ENCODE measurements at regions not wholly inside any gene's neighbourhood (a gene's known extent, or its start where the extent isn't known, plus 50 kb on each side); places are given as distances from the start of the nearest gene placed in this dataset.
"Not testable (repeated sequence)": the region's sequence is repeated elsewhere in the genome, so short reads cannot be mapped to it uniquely, and the experiment has no call there.

GRCh38 chr17:83164490-83164889 is 85.1 kb downstream of the METRNL start:
- Histone ChIP-seq H3K36me3 (ENCODE audit: insufficient read depth, low read length) (no peaks in the 10 kb centered on the region), H3K79me2 (ENCODE audit: insufficient read depth, low read length) (no peaks in the 10 kb centered on the region), H3K9ac (ENCODE audit: low read length) (no peak overlapping the region), H2AFZ (ENCODE audit: low read length) (no peak overlapping the region), H3K4me1 (ENCODE audit: insufficient read depth, low read length, severe bottlenecking) (no peaks in the 10 kb centered on the region), H3K4me2 (ENCODE audit: low read length) (no peak overlapping the region), H3K9me2 (ENCODE audit: low read depth, low read length) (no peaks in the 10 kb centered on the region), H3K9me3 (ENCODE audit: low read length) (no peaks in the 10 kb centered on the region), H3F3A (ENCODE audit: insufficient read depth, low read length) (no peaks in the 10 kb centered on the region), H4K20me1 (ENCODE audit: insufficient read depth, low read length) (no peaks in the 10 kb centered on the region), H3K4me3 (ENCODE audit: low read depth, low read length, poor library complexity, severe bottlenecking) (no peak overlapping the region), H3K27me3 (ENCODE audit: insufficient read depth, low read length) (peaks cover 3% of the 10 kb centered on the region; the same call in 1 of the 2 replicates), H3K27ac (ENCODE audit: low read depth, low read length, poor library complexity, severe bottlenecking) (no peak overlapping the region)
- TF ChIP-seq EZH2 (IDR thresholded peaks at IDR 0.05; ENCODE audit: borderline replicate concordance, low read length) (no peak), CTCF (IDR thresholded peaks at IDR 0.05; ENCODE audit: low read length) (no peak)

- no peak for TF ChIP-seq CTCF (IDR thresholded peaks at IDR 0.05; ENCODE audit: low read length)
- no peak for TF ChIP-seq EZH2 (IDR thresholded peaks at IDR 0.05; ENCODE audit: borderline replicate concordance, low read length)
- Histone ChIP-seq H3K4me2 (ENCODE audit: low read length) (no peak overlapping the region), H3K4me1 (ENCODE audit: insufficient read depth, low read length, severe bottlenecking) (no peaks in the 10 kb centered on the region), H3K27ac (ENCODE audit: low read depth, low read length, poor library complexity, severe bottlenecking) (no peak overlapping the region), H3K36me3 (ENCODE audit: insufficient read depth, low read length) (no peaks in the 10 kb centered on the region; the same call in 1 of the 2 replicates), H2AFZ (ENCODE audit: low read length) (no peak overlapping the region), H3K9me2 (ENCODE audit: low read depth, low read length) (no peaks in the 10 kb centered on the region), H3K9me3 (ENCODE audit: low read length) (no peaks in the 10 kb centered on the region), H3K9ac (ENCODE audit: low read length) (no peak overlapping the region), H4K20me1 (ENCODE audit: insufficient read depth, low read length) (no peaks in the 10 kb centered on the region), H3F3A (ENCODE audit: insufficient read depth, low read length) (no peaks in the 10 kb centered on the region), H3K79me2 (ENCODE audit: insufficient read depth, low read length) (no peaks in the 10 kb centered on the region), H3K4me3 (ENCODE audit: low read depth, low read length, poor library complexity, severe bottlenecking) (no peak overlapping the region), H3K27me3 (ENCODE audit: insufficient read depth, low read length) (no peaks in the 10 kb centered on the region; the same call in 1 of the 2 replicates)
These were observed 91.3 kb downstream of the METRNL start for GRCh38 chr17:83170571-83171260.

GRCh38 chr17:83171661-83172060 is 92.3 kb downstream of the METRNL start:
- Histone ChIP-seq H3K4me3 (ENCODE audit: low read depth, low read length, poor library complexity, severe bottlenecking) (no peak overlapping the region), H4K20me1 (ENCODE audit: insufficient read depth, low read length) (no peaks in the 10 kb centered on the region), H3K79me2 (ENCODE audit: insufficient read depth, low read length) (no peaks in the 10 kb centered on the region), H3K9ac (ENCODE audit: low read length) (no peak overlapping the region), H3K9me3 (ENCODE audit: low read length) (no peaks in the 10 kb centered on the region), H3K4me2 (ENCODE audit: low read length) (no peak overlapping the region), H3F3A (ENCODE audit: insufficient read depth, low read length) (no peaks in the 10 kb centered on the region), H3K27me3 (ENCODE audit: insufficient read depth, low read length) (no peaks in the 10 kb centered on the region; the same call in 1 of the 2 replicates), H3K27ac (ENCODE audit: low read depth, low read length, poor library complexity, severe bottlenecking) (no peak overlapping the region), H2AFZ (ENCODE audit: low read length) (no peak overlapping the region), H3K36me3 (ENCODE audit: insufficient read depth, low read length) (no peaks in the 10 kb centered on the region; the same call in 1 of the 2 replicates), H3K9me2 (ENCODE audit: low read depth, low read length) (no peaks in the 10 kb centered on the region), H3K4me1 (ENCODE audit: insufficient read depth, low read length, severe bottlenecking) (no peaks in the 10 kb centered on the region)
- TF ChIP-seq EZH2 (IDR thresholded peaks at IDR 0.05; ENCODE audit: borderline replicate concordance, low read length): no peak
- no peak for TF ChIP-seq CTCF (IDR thresholded peaks at IDR 0.05; ENCODE audit: low read length)

DNA sequence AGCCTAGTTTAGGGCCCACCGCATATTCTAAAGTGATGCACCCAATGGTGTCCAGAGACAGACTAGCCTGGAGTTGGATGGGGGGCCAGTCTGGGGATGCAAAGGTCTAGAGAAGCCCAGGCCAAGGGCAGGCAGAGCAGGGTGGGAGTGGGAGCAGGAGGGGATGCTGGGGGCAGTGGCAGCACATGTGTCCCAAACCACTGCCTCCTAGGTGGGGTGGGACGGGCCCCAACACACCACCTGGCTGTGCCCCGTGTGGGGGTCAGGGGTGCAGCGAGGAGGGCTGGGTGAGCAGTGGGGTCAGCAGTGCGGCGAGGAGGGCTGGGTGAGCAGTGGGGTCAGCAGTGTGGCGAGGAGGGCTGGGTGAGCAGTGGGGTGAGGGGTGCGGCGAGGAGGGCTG is 92.7 kb downstream of the METRNL start:
- H3K4me3 ChIP-seq (ENCODE audit: low read depth, low read length, poor library complexity, severe bottlenecking); H3K4me2 ChIP-seq (ENCODE audit: low read length); H3K9ac ChIP-seq (ENCODE audit: low read length); H2AFZ ChIP-seq (ENCODE audit: low read length); H3K27me3 ChIP-seq (ENCODE audit: insufficient read depth, low read length); H3K27ac ChIP-seq (ENCODE audit: low read depth, low read length, poor library complexity, severe bottlenecking); H3K36me3 ChIP-seq (ENCODE audit: insufficient read depth, low read length); H3K9me3 ChIP-seq (ENCODE audit: low read length); H3K9me2 ChIP-seq (ENCODE audit: low read depth, low read length); H3F3A ChIP-seq (ENCODE audit: insufficient read depth, low read length); H4K20me1 ChIP-seq (ENCODE audit: insufficient read depth, low read length); H3K4me1 ChIP-seq (ENCODE audit: insufficient read depth, low read length, severe bottlenecking); H3K79me2 ChIP-seq (ENCODE audit: insufficient read depth, low read length): not testable (repeated sequence)

GRCh38 chr17:83172646-83173045 is 93.2 kb downstream of the METRNL start:
- H3K27ac ChIP-seq (ENCODE audit: low read depth, low read length, poor library complexity, severe bottlenecking); H3K4me3 ChIP-seq (ENCODE audit: low read depth, low read length, poor library complexity, severe bottlenecking); H3K27me3 ChIP-seq (ENCODE audit: insufficient read depth, low read length); H3K4me1 ChIP-seq (ENCODE audit: insufficient read depth, low read length, severe bottlenecking); H3F3A ChIP-seq (ENCODE audit: insufficient read depth, low read length); H3K9ac ChIP-seq (ENCODE audit: low read length); H3K79me2 ChIP-seq (ENCODE audit: insufficient read depth, low read length); H3K4me2 ChIP-seq (ENCODE audit: low read length); H3K36me3 ChIP-seq (ENCODE audit: insufficient read depth, low read length); H2AFZ ChIP-seq (ENCODE audit: low read length); H3K9me3 ChIP-seq (ENCODE audit: low read length); H3K9me2 ChIP-seq (ENCODE audit: low read depth, low read length); H4K20me1 ChIP-seq (ENCODE audit: insufficient read depth, low read length): not testable (repeated sequence)

Data from OCI-LY1 (cell line).